Heart left ventricle (tissue), 16 donors: ENCODE measurements at regions not wholly inside any gene's neighbourhood (a gene's known extent, or its start where the extent isn't known, plus 50 kb on each side); places are given as distances from the start of the nearest gene placed in this dataset.

Experiments used
- ATAC-seq, 4 donors: fragments of 200-7000 bp; cut with Tn5 transposase; one replicate each; pipeline ENCODE4 v1.9.1; 2020 to 2022; ENCODE audit warnings: moderate library complexity in 4 of 4, mild to moderate bottlenecking in 3 of 4, moderate number of reproducible peaks in 1 of 4
- DNase-seq, 5 donors: peaks; one replicate each; pipeline ENCODE4 v3.0.0-alpha.2; 2020
- H3K27ac ChIP-seq, 12 donors: fragments of 200-600 bp; sonication (generic) in 4 of 12; one replicate each; pipeline versions ENCODE4 v1.5.0 to v1.8.0; 2016 to 2022; ENCODE audit warnings: mild to moderate bottlenecking in 2 of 12
- H3K27me3 ChIP-seq, 9 donors: fragments of 200-600 bp; sonication (generic) in 2 of 9; one replicate each; pipeline versions ENCODE4 v1.5.1 to v1.8.0; 2016 to 2022; ENCODE audit warnings: mild to moderate bottlenecking in 3 of 9
- H3K36me3 ChIP-seq, 9 donors: fragments of 200-600 bp; sonication (generic) in 2 of 9; one replicate each; pipeline versions ENCODE4 v1.5.0 to v1.8.0; 2018 to 2022; ENCODE audit warnings: mild to moderate bottlenecking in 2 of 9
- H3K4me1 ChIP-seq, 12 donors: fragments of 200-600 bp; sonication (generic) in 4 of 12; one replicate each; pipeline versions ENCODE4 v1.5.0 to v1.8.0; 2016 to 2022; ENCODE audit warnings: mild to moderate bottlenecking in 3 of 12
- H3K4me3 ChIP-seq, 12 donors: fragments of 200-600 bp; sonication (generic) in 4 of 12; one replicate each; pipeline versions ENCODE4 v1.5.0 to v1.8.0; 2017 to 2022; ENCODE audit warnings: mild to moderate bottlenecking in 9 of 12, moderate library complexity in 4 of 12
- H3K9me3 ChIP-seq, 12 donors: fragments of 200-600 bp; sonication (generic) in 4 of 12; one replicate each; pipeline versions ENCODE4 v1.5.0 to v1.8.0; 2016 to 2022; ENCODE audit warnings: mild to moderate bottlenecking in 1 of 12
- POLR2A ChIP-seq, 2 donors: fragments of 450-650 bp; IDR thresholded peaks; one replicate each; pipeline ENCODE4 v1.6.1; 2017; ENCODE audit warnings: antibody characterized with exemption in 2 of 2, mild to moderate bottlenecking in 2 of 2, moderate library complexity in 2 of 2
- WGBS, 4 donors: extraction: QIAGEN DNeasy Blood & Tissue Kit in 2 of 4; methylation state at CpG; one replicate each; pipeline versions ENCODE4 v1.1.5 to v1.1.7; 2013 to 2018; 5-methylcytosine and 5-hydroxymethylcytosine counted together
- intact Hi-C, 10 donors: fragments of 100-400 bp; cut with DNase I; formaldehyde crosslinking; loops; one replicate each; pipeline versions ENCODE4 v1.11.1 to v1.14.2; 2022
- TF ChIP-seq, protein P1 (sequence below), 12 donors: fragments of 200-600 bp; sonication (generic) in 4 of 12; IDR thresholded peaks; one replicate each; pipeline versions ENCODE4 v1.5.0 to v1.8.0; 2018 to 2022; ENCODE audit warnings: antibody characterized with exemption in 12 of 12, mild to moderate bottlenecking in 5 of 12
- donor health status: ischemic (EF 13 %, LVEDD 7.1; RV severe dilation, severe dysfunction).
- donor health status: healthy with polysubstance abuse.
- donor health status: DM: no; HTN: yes; CAD: no.
- donor health status: DM: no; HTN: no; CAD: no.
- donor health status: ischemic (EF 25% LVEDD 6.9; RV normal size, moderate dysfunction).
- donor health status: ischemic (EF 25% LVEDD 5.7; RV mildly dilated, moderate dysfunction).
- donor health status: healthy.
- donor health status: DM: yes; HTN: yes; CAD: no.
- donor health status: ischemic (EF 35%, LVEDD 5.7; RV mildly dilated, moderate dysfunction).
- donor health status: nonischemic (EF 11% LVEDD 7.7; RV severe dilation, severe dysfunction).
- donor health status: DM: yes; HTN: yes; CAD: no.
- donor health status: PGD.
- donor health status: ischemic (EF 29% LVEDD 5.4; RV normal size, mild dysfunction).
- donor health status: nonischemic (EF 23%, LVEDD 6.1; RV moderate dilation, normal function).

DNA sequence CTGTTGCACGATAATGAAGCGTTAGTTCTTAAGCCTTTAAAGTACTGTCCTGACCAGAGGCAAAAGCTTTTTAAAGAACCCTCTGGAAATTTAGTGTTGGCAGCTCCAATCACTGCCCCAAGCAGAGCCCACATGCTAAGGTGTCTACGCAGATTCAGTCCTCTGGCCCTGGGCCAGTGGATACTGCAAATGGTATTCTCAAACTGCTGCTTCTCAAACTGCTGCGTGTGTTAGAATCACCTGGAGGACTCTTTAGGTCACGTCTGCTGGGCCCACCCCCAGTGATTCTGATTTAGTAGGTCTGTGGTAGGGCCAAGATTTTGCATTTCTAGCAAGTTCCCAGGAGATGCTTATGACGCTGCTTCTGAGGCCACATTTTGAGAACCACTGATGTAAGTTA, 96.0 kb upstream of the CCDC28A start:
- H3K36me3 ChIP-seq = no peaks in the 10 kb centered on the region
- intact Hi-C loops = no loop called here
- WGBS, 4 donors = 88 to 91% (median 88%) methylated on average over 6 of the region's 6 CpGs
- H3K4me3 ChIP-seq = no peak overlapping the region
- no peaks in the 10 kb centered on the region for H3K27me3 ChIP-seq
- peaks cover 0 to 3% (median 0%) of the 10 kb centered on the region in 12 donors for H3K9me3 ChIP-seq
- H3K27ac ChIP-seq = no peak overlapping the region
- ATAC-seq (no peak), DNase-seq (no peak)
- H3K4me1 ChIP-seq = peaks cover 0 to 15% (median 0%) of the 10 kb centered on the region in 12 donors
- TF ChIP-seq, protein P1, sequence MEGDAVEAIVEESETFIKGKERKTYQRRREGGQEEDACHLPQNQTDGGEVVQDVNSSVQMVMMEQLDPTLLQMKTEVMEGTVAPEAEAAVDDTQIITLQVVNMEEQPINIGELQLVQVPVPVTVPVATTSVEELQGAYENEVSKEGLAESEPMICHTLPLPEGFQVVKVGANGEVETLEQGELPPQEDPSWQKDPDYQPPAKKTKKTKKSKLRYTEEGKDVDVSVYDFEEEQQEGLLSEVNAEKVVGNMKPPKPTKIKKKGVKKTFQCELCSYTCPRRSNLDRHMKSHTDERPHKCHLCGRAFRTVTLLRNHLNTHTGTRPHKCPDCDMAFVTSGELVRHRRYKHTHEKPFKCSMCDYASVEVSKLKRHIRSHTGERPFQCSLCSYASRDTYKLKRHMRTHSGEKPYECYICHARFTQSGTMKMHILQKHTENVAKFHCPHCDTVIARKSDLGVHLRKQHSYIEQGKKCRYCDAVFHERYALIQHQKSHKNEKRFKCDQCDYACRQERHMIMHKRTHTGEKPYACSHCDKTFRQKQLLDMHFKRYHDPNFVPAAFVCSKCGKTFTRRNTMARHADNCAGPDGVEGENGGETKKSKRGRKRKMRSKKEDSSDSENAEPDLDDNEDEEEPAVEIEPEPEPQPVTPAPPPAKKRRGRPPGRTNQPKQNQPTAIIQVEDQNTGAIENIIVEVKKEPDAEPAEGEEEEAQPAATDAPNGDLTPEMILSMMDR (IDR thresholded peaks at IDR 0.05) = no peak
- no peak for TF ChIP-seq POLR2A (IDR thresholded peaks at IDR 0.05)

- intact Hi-C loops = no loop called here
- peaks cover 0 to 3% (median 0%) of the 10 kb centered on the region in 12 donors for H3K9me3 ChIP-seq
- H3K27ac ChIP-seq = no peak overlapping the region
- no peaks in the 10 kb centered on the region for H3K27me3 ChIP-seq
- no peaks in the 10 kb centered on the region for H3K36me3 ChIP-seq
- H3K4me3 ChIP-seq = no peak overlapping the region
- no peak for TF ChIP-seq POLR2A (IDR thresholded peaks at IDR 0.05)
- TF ChIP-seq, protein P1 (IDR thresholded peaks at IDR 0.05) = no peak
- H3K4me1 ChIP-seq = peaks cover 0 to 9% (median 0%) of the 10 kb centered on the region in 12 donors
- ATAC-seq (no peak), DNase-seq (no peak)
These were observed 95.4 kb upstream of the CCDC28A start for GRCh38 chr6:138678168-138678567.

DNA sequence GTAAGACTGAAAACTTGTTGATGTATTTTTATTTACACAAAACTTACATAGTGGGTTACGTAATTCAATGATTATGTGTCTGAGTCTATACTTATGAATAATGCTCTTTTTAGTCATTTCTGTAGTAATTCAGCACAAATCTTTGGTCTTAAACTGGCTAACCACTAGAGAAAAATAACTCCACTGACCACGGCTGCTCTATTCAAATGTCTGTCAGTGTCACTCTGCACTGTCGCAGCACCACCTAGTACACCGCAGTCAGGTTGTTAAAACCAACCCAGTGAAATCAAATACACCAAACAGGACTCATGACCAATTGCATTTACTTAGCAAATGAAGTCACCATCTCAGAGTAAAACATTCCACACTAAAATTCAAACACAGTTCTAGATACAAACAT, 93.5 kb upstream of the CCDC28A start:
- ATAC-seq = no peak
- no peaks in the 10 kb centered on the region for H3K36me3 ChIP-seq
- no peak for TF ChIP-seq POLR2A (IDR thresholded peaks at IDR 0.05)
- TF ChIP-seq, protein P1 (IDR thresholded peaks at IDR 0.05) = no peak
- no peak overlapping the region for H3K27ac ChIP-seq
- WGBS, 4 donors = 82 to 90% (median 90%) methylated on average over 4 of the region's 4 CpGs
- H3K4me1 ChIP-seq = no peaks in the 10 kb centered on the region
- intact Hi-C loops = no loop called here
- DNase-seq = no peak
- no peaks in the 10 kb centered on the region for H3K27me3 ChIP-seq
- no peaks in the 10 kb centered on the region for H3K9me3 ChIP-seq
- no peak overlapping the region for H3K4me3 ChIP-seq

DNA sequence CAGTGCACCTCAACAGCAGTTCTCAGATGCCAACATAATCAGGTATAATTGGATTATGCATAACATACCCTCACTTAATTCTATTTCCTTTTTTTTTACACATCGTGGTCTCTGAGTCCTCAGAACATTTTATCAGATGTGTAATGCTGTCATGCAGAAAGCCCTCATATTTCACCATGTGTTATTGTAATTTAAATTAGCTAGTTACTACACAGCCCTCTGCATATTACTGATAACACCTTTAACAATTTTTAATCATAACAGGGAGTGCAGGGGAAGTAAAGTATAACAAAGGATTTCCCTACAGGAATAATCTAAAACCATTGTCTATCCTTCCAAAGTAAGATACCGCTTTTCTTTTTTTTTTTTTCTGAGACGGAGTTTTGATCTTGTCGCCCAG, 91.9 kb upstream of the CCDC28A start:
- H3K27me3 ChIP-seq = no peaks in the 10 kb centered on the region
- no peak for ATAC-seq
- H3K4me1 ChIP-seq = no peaks in the 10 kb centered on the region
- H3K36me3 ChIP-seq = no peaks in the 10 kb centered on the region
- no peak overlapping the region for H3K27ac ChIP-seq
- WGBS, 4 donors = 63 to 71% (median 63%) methylated on average over 4 of the region's 4 CpGs
- no peaks in the 10 kb centered on the region for H3K9me3 ChIP-seq
- intact Hi-C loops = no loop called here
- no peak overlapping the region for H3K4me3 ChIP-seq
- DNase-seq = no peak
- TF ChIP-seq, protein P1 (IDR thresholded peaks at IDR 0.05) = no peak
- no peak for TF ChIP-seq POLR2A (IDR thresholded peaks at IDR 0.05)
